A673 (cell line): ENCODE measurements at regions not wholly inside any gene's neighbourhood (a gene's known extent, or its start where the extent isn't known, plus 50 kb on each side); places are given as distances from the start of the nearest gene placed in this dataset.
A peak's percentile ranks its signal among the peaks of the same experiment; 100 is the strongest.

Experiments
- BruUV-seq: library from RNA; stranded (reverse); fragments of 400-500 nt; replicated peaks from 2 replicates; lab custom pipeline; 2021; lab: Mats Ljungman, UMichigan
- CTCF ChIA-PET: fragments of 300-600 bp; sonication (Branson Sonifier 250); formaldehyde crosslinking; loops from one replicate; lab custom pipeline; 2022; ENCODE audit warnings: antibody characterized with exemption; lab: Charles Lee
- POLR2A ChIA-PET: fragments of 300-600 bp; sonication (Branson Sonifier 250); formaldehyde crosslinking; loops from one replicate; lab custom pipeline; 2022; ENCODE audit warnings: antibody characterized with exemption; ENCODE audit not compliant: low non-redundant PET; lab: Charles Lee
- DNase-seq: peaks from one replicate; pipeline ENCODE4 v3.0.0-alpha.2; 2015; ENCODE audit warnings: low spot score
- H3K27ac ChIP-seq: fragments of 200-600 bp; sonication (generic); 2 replicates; pipeline ENCODE4 v1.5.1; 2016; ENCODE audit warnings: mixed run types, low read depth, mild to moderate bottlenecking, mixed read lengths, antibody characterized with exemption, low read length; ENCODE audit not compliant: poor library complexity, severe bottlenecking
- H3K27me3 ChIP-seq: fragments of 200-600 bp; sonication (generic); replicated peaks from 2 replicates; pipeline ENCODE4 v1.6.1; 2017; ENCODE audit warnings: mixed run types, low read depth, mild to moderate bottlenecking, mixed read lengths, antibody characterized with exemption, low read length; ENCODE audit not compliant: insufficient read depth, poor library complexity
- H3K36me3 ChIP-seq: fragments of 200-600 bp; sonication (generic); 2 replicates; pipeline ENCODE4 v1.6.1; 2016; ENCODE audit warnings: mixed run types, mild to moderate bottlenecking, mixed read lengths, antibody characterized with exemption, low read length; ENCODE audit not compliant: insufficient read depth, poor library complexity, severe bottlenecking
- H3K4me1 ChIP-seq: fragments of 200-600 bp; sonication (generic); 2 replicates; pipeline ENCODE4 v1.6.1; 2017; ENCODE audit warnings: mixed run types, mild to moderate bottlenecking, mixed read lengths, antibody characterized with exemption, low read length; ENCODE audit not compliant: insufficient read depth, poor library complexity, severe bottlenecking
- H3K4me3 ChIP-seq: fragments of 200-600 bp; sonication (generic); 2 replicates; pipeline ENCODE4 v1.5.1; 2016; ENCODE audit warnings: low read depth, mixed run types, mild to moderate bottlenecking, mixed read lengths, low read length; ENCODE audit not compliant: poor library complexity, severe bottlenecking
- H3K9me3 ChIP-seq: fragments of 200-600 bp; sonication (generic); 2 replicates; pipeline ENCODE4 v1.6.1; 2016; ENCODE audit warnings: mixed run types, low read depth, mild to moderate bottlenecking, mixed read lengths, antibody characterized with exemption, low read length; ENCODE audit not compliant: poor library complexity, severe bottlenecking
- CTCF ChIP-seq: fragments of 300-800, 200-600 bp; sonication (generic); conservative IDR thresholded peaks from 2 replicates; pipeline ENCODE4 v1.5.1; 2017; ENCODE audit warnings: low read depth, mild to moderate bottlenecking, antibody characterized with exemption, low read length, moderate library complexity, mixed read lengths
- EZH2 ChIP-seq: fragments of 200-600 bp; sonication (generic); IDR thresholded peaks from 2 replicates; pipeline ENCODE4 v1.6.1; 2017; ENCODE audit warnings: borderline replicate concordance, low read depth, mild to moderate bottlenecking, mixed read lengths, antibody characterized with exemption, low read length; ENCODE audit not compliant: poor library complexity, severe bottlenecking
- intact Hi-C: fragments of 100-400 bp; cut with micrococcal nuclease; formaldehyde crosslinking; loops from one replicate; pipeline ENCODE4 v1.10.0; 2022; ENCODE audit not compliant: unreplicated experiment

- no peaks in the 10 kb centered on the region for H3K27me3 ChIP-seq
- CTCF ChIA-PET: no interaction called here
- no peak for DNase-seq
- H3K27ac ChIP-seq: no peak overlapping the region
- peaks cover 9% of the 10 kb centered on the region for H3K36me3 ChIP-seq
- H3K4me1 ChIP-seq: peaks cover 13% of the 10 kb centered on the region
- POLR2A ChIA-PET: no interaction called here
- no TSS peak for BruUV-seq
- TF ChIP-seq EZH2 (no peak), CTCF (no peak)
- H3K9me3 ChIP-seq: no peaks in the 10 kb centered on the region
- intact Hi-C loops: no loop called here
- H3K4me3 ChIP-seq: no peak overlapping the region
Measured at GRCh38 chr15:77795446-77795845, 162.7 kb upstream of the LINGO1 start.

GRCh38 chr15:77791941-77792340 lies 159.2 kb upstream of the LINGO1 start:
- intact Hi-C loops: no loop called here
- BruUV-seq: no TSS peak
- Histone ChIP-seq H3K9me3 (no peaks in the 10 kb centered on the region), H3K4me3 (no peak overlapping the region), H3K27ac (peak overlapping the region; percentile 54), H3K27me3 (no peaks in the 10 kb centered on the region), H3K4me1 (peaks cover 23% of the 10 kb centered on the region), H3K36me3 (peaks cover 9% of the 10 kb centered on the region)
- no peak for TF ChIP-seq EZH2
- TF ChIP-seq CTCF: no peak
- POLR2A ChIA-PET: no interaction called here
- DNase-seq: no peak
- CTCF ChIA-PET: interaction anchor here (0.5 kb wide), 1 partner anchor 154 kb away, joined by 3 read pairs; no protein-coding TSS in a partner anchor

- Histone ChIP-seq H3K4me3 (no peak overlapping the region), H3K27me3 (no peaks in the 10 kb centered on the region), H3K36me3 (peaks cover 9% of the 10 kb centered on the region), H3K27ac (no peak overlapping the region), H3K9me3 (no peaks in the 10 kb centered on the region), H3K4me1 (peaks cover 33% of the 10 kb centered on the region)
- intact Hi-C loops: no loop called here
- no peak for TF ChIP-seq CTCF
- TF ChIP-seq EZH2: no peak
- ChIA-PET POLR2A (no interaction called here), CTCF (no interaction called here)
- no TSS peak for BruUV-seq
- DNase-seq: peak; percentile 48
Measured at GRCh38 chr15:77790481-77790880, 157.8 kb upstream of the LINGO1 start.
